HepG2 (cell line): ENCODE measurements at regions not wholly inside any gene's neighbourhood (a gene's known extent, or its start where the extent isn't known, plus 50 kb on each side); places are given as distances from the start of the nearest gene placed in this dataset.
A peak's percentile ranks its signal among the peaks of the same experiment; 100 is the strongest.

Experiments used
- ATAC-seq: fragments of 200-7000 bp; cut with Tn5 transposase; 3 replicates; pipeline ENCODE4 v1.9.1; 2020; ENCODE audit warnings: mild to moderate bottlenecking, moderate library complexity
- BruUV-seq: library from RNA; stranded (reverse); fragments of 400-500 nt; replicated peaks from 2 replicates; lab custom pipeline; 2021; lab: Mats Ljungman, UMichigan
- CTCF ChIA-PET: fragments of 300-600 bp; formaldehyde crosslinking; extraction: SDS; loops from one replicate; lab custom pipeline; 2021; ENCODE audit warnings: low total read pairs, inconsistent platforms, low intra/inter-chr PET ratio; lab: Yijun Ruan, JAX
- POLR2A ChIA-PET: fragments of 350-600 bp; sonication (Branson Sonifier 250); formaldehyde crosslinking; loops from one replicate; lab custom pipeline; 2020; ENCODE audit warnings: antibody characterized with exemption, inconsistent platforms; lab: Yijun Ruan, JAX
- DNase-seq: peaks from one replicate; pipeline ENCODE4 v3.0.0-alpha.2; 2015; ENCODE audit warnings: low spot score
- FAIRE-seq: peaks from 3 replicates; lab custom pipeline; 2011; peaks lifted over from hg19 to GRCh38; lab: Jason Lieb, UNC
- H2AFZ ChIP-seq: one replicate; pipeline ENCODE4 v1.6.1; 2011; ENCODE audit warnings: low read length, inconsistent platforms
- H3K27ac ChIP-seq: fragments of 300-600 bp; 3 replicates; pipeline ENCODE4 v1.8.0; 2011; ENCODE audit warnings: mixed run types, mild to moderate bottlenecking, mixed read lengths, low read length, inconsistent platforms; ENCODE audit not compliant: insufficient read depth; ENCODE audit errors: extremely low read length
- H3K27me3 ChIP-seq, 2 experiments: fragments of 200-600 bp in 1 of 2; 2 replicates in 1 of 2; 3 replicates in 1 of 2; pipeline versions ENCODE4 v1.6.0 to v1.8.0; 2011; ENCODE audit warnings: low read length in 2 of 2, mild to moderate bottlenecking in 2 of 2, moderate library complexity in 2 of 2, inconsistent platforms in 1 of 2; ENCODE audit not compliant: insufficient read depth in 2 of 2, control insufficient read depth in 1 of 2
- H3K36me3 ChIP-seq, 2 experiments: fragments of 200-600 bp in 1 of 2; replicated peaks in 1 of 2; 2 replicates in 1 of 2; 3 replicates in 1 of 2; pipeline versions ENCODE4 v1.5.1 to v1.8.0; 2011; ENCODE audit warnings: low read length in 2 of 2, inconsistent platforms in 1 of 2; ENCODE audit not compliant: insufficient read depth in 2 of 2, control insufficient read depth in 1 of 2
- H3K4me1 ChIP-seq: 2 replicates; pipeline ENCODE4 v1.5.1; 2012; ENCODE audit warnings: low read length, inconsistent platforms; ENCODE audit not compliant: insufficient read depth
- H3K4me2 ChIP-seq: 2 replicates; pipeline ENCODE4 v1.6.0; 2011; ENCODE audit warnings: low read depth, low read length, inconsistent platforms
- H3K4me3 ChIP-seq, 3 experiments: fragments of 200-600 bp in 1 of 3; sonication (generic), shearing (Covaris generic) in 1 of 3; replicated peaks in 1 of 3; 2 replicates each; pipeline ENCODE4 v1.5.1; 2011 to 2016; ENCODE audit warnings: low read length in 3 of 3, inconsistent platforms in 2 of 3, low read depth in 2 of 3, mild to moderate bottlenecking in 2 of 3, control low read depth in 1 of 3, mixed read lengths in 1 of 3; ENCODE audit not compliant: insufficient read depth in 1 of 3
- H3K79me2 ChIP-seq: one replicate; pipeline ENCODE4 v1.6.1; 2011; ENCODE audit warnings: low read length, inconsistent platforms; ENCODE audit not compliant: insufficient read depth
- H3K9ac ChIP-seq: 2 replicates; pipeline ENCODE4 v1.6.0; 2011; ENCODE audit warnings: mild to moderate bottlenecking, low read depth, low read length, inconsistent platforms; ENCODE audit not compliant: insufficient read depth
- H3K9me3 ChIP-seq: 2 replicates; pipeline ENCODE4 v1.5.1; 2012; ENCODE audit warnings: mild to moderate bottlenecking, low read length
- H4K20me1 ChIP-seq: 2 replicates; pipeline ENCODE4 v1.6.0; 2011; ENCODE audit warnings: inconsistent platforms, mild to moderate bottlenecking, low read length, moderate library complexity; ENCODE audit not compliant: insufficient read depth
- BCL6 ChIP-seq: IDR thresholded peaks from 2 replicates; pipeline ENCODE4 v1.6.1; 2016; ENCODE audit warnings: missing genetic modification reagents, missing compliant biosample characterization
- CBX1 ChIP-seq: IDR thresholded peaks from one replicate; pipeline ENCODE4 v1.6.1; 2016; ENCODE audit warnings: antibody characterized with exemption, low read depth
- CEBPB ChIP-seq: IDR thresholded peaks from 2 replicates; pipeline ENCODE4 v1.6.1; 2011; ENCODE audit warnings: low read depth, low read length, improper control_type of control experiment, borderline replicate concordance
- CREM ChIP-seq, 2 experiments: sonication (generic) in 1 of 2; formaldehyde crosslinking in 1 of 2; IDR thresholded peaks; 2 replicates each; pipeline versions ENCODE4 v1.4.0 to v1.6.1; 2016 to 2020; ENCODE audit warnings: antibody characterized with exemption in 1 of 2, mild to moderate bottlenecking in 1 of 2, missing genetic modification reagents in 1 of 2
- DPF2 ChIP-seq: sonication (generic); formaldehyde crosslinking; IDR thresholded peaks from 2 replicates; pipeline ENCODE4 v1.4.0; 2020; ENCODE audit warnings: mild to moderate bottlenecking, low read depth, missing genetic modification reagents, borderline replicate concordance
- GABPA ChIP-seq, 2 experiments: IDR thresholded peaks; 2 replicates each; pipeline ENCODE4 v1.6.1; 2011 to 2016; ENCODE audit warnings: low read depth in 2 of 2, low read length in 1 of 2, missing biosample characterization in 1 of 2, missing genetic modification characterization in 1 of 2
- HNF4A ChIP-seq: sonication (generic); formaldehyde crosslinking; IDR thresholded peaks from 2 replicates; pipeline ENCODE4 v1.4.0; 2020; ENCODE audit warnings: missing genetic modification reagents
- LCORL ChIP-seq, 2 experiments: fragments of 450-650 bp in 1 of 2; sonication (generic) in 1 of 2; formaldehyde crosslinking in 1 of 2; IDR thresholded peaks; 2 replicates each; pipeline versions ENCODE4 v1.5.0 to v1.6.1; 2017 to 2020; ENCODE audit warnings: antibody characterized with exemption in 1 of 2, missing genetic modification reagents in 1 of 2
- NFATC3 ChIP-seq: sonication (generic); formaldehyde crosslinking; IDR thresholded peaks from 2 replicates; pipeline ENCODE4 v1.5.1; 2020; ENCODE audit warnings: mild to moderate bottlenecking, missing genetic modification reagents
- SP140L ChIP-seq: sonication (generic); formaldehyde crosslinking; IDR thresholded peaks from 2 replicates; pipeline ENCODE4 v1.4.0; 2020; ENCODE audit warnings: missing genetic modification reagents, borderline replicate concordance
- TSC22D2 ChIP-seq: sonication (generic); formaldehyde crosslinking; IDR thresholded peaks from 2 replicates; pipeline ENCODE4 v1.5.1; 2020; ENCODE audit warnings: missing genetic modification reagents, mild to moderate bottlenecking, borderline replicate concordance
- U2AF1 ChIP-seq: fragments of 200-400 bp; formaldehyde crosslinking; optimal IDR thresholded peaks from 2 replicates; pipeline ENCODE3; 2017; ENCODE audit warnings: mild to moderate bottlenecking, low read depth, low read length
- ZBTB26 ChIP-seq: IDR thresholded peaks from 2 replicates; pipeline ENCODE4 v1.6.1; 2016; ENCODE audit warnings: missing compliant biosample characterization, missing genetic modification reagents, borderline replicate concordance
- ZBTB3 ChIP-seq: sonication (generic); formaldehyde crosslinking; IDR thresholded peaks from 2 replicates; pipeline ENCODE4 v1.4.0; 2020; ENCODE audit warnings: low read depth, mild to moderate bottlenecking, moderate library complexity, missing genetic modification reagents, borderline replicate concordance
- ZFYVE20 ChIP-seq: sonication (generic); formaldehyde crosslinking; IDR thresholded peaks from 2 replicates; pipeline ENCODE4 v1.8.0; 2023; ENCODE audit warnings: low read depth, mild to moderate bottlenecking, moderate library complexity, missing genetic modification reagents, borderline replicate concordance
- ZIK1 ChIP-seq: sonication (generic); formaldehyde crosslinking; IDR thresholded peaks from 2 replicates; pipeline ENCODE4 v1.5.0; 2020; ENCODE audit warnings: mild to moderate bottlenecking, low read depth, missing genetic modification reagents, borderline replicate concordance
- ZMAT5 ChIP-seq: sonication (generic); formaldehyde crosslinking; IDR thresholded peaks from 2 replicates; pipeline ENCODE4 v1.5.0; 2020; ENCODE audit warnings: mild to moderate bottlenecking, low read depth, missing genetic modification reagents, borderline replicate concordance
- ZNF121 ChIP-seq: sonication (generic); formaldehyde crosslinking; IDR thresholded peaks from 2 replicates; pipeline ENCODE4 v1.5.0; 2020; ENCODE audit warnings: mild to moderate bottlenecking, missing genetic modification reagents
- ZNF282 ChIP-seq: fragments of 450-650 bp; IDR thresholded peaks from 2 replicates; pipeline ENCODE4 v1.6.1; 2018; ENCODE audit not compliant: partially characterized antibody
- ZNF451 ChIP-seq: sonication (generic); formaldehyde crosslinking; IDR thresholded peaks from 2 replicates; pipeline ENCODE4 v1.5.0; 2020; ENCODE audit warnings: mild to moderate bottlenecking, missing genetic modification reagents
- ZNF547 ChIP-seq: sonication (generic); formaldehyde crosslinking; IDR thresholded peaks from 2 replicates; pipeline ENCODE4 v1.5.1; 2020; ENCODE audit warnings: mild to moderate bottlenecking, missing genetic modification reagents
- ZNF7 ChIP-seq: IDR thresholded peaks from 2 replicates; pipeline ENCODE4 v1.6.1; 2016; ENCODE audit warnings: missing biosample characterization, missing genetic modification reagents
- ZNF776 ChIP-seq: sonication (generic); formaldehyde crosslinking; IDR thresholded peaks from 2 replicates; pipeline ENCODE4 v1.4.0; 2020; ENCODE audit warnings: mild to moderate bottlenecking, missing genetic modification reagents
- WGBS: methylation state at CpG from one replicate; pipeline ENCODE4 v1.1.6; 2017; ENCODE audit warnings: low lambda C conversion rate; 5-methylcytosine and 5-hydroxymethylcytosine counted together
- in situ Hi-C: cut with HindIII; loops from 2 replicates; pipeline ENCODE4 v1.10.0; 2017; ENCODE audit warnings: low pct_unique_long_range_greater_than_20kb; ENCODE audit not compliant: extremely low pct_ligation_motif_present
- intact Hi-C: fragments of 100-400 bp; cut with micrococcal nuclease; formaldehyde crosslinking; loops from one replicate; pipeline ENCODE4 v1.10.0; 2022; ENCODE audit not compliant: unreplicated experiment

GRCh38 chr5:67815455-67816391 lies 399.8 kb upstream of the PIK3R1 start:
- peaks cover 29% of the 10 kb centered on the region for H3K4me1 ChIP-seq
- H2AFZ ChIP-seq = no peak overlapping the region
- H3K4me3 ChIP-seq = peak overlapping the region in 2 of 3 experiments; percentile 4 to 25; a peak in 3 of 6 replicates
- ATAC-seq (peak; percentile 95), FAIRE-seq (peak; percentile 70), DNase-seq (peak; percentile 81)
- H3K4me2 ChIP-seq = peak overlapping the region; percentile 65
- 0 out of 2 replicates have a peak overlapping the region, but pooled peaks have one; percentile 17 for H3K9ac ChIP-seq
- H3K9me3 ChIP-seq = no peaks in the 10 kb centered on the region
- H3K36me3 ChIP-seq = no peaks in the 10 kb centered on the region
- H3K27ac ChIP-seq = peak overlapping the region; percentile 62
- intact Hi-C loops = loop anchor here (5.0 kb wide), 1 partner anchor 43 kb away; no protein-coding TSS in a partner anchor
- WGBS = 18% methylated on average over 9 of the region's 10 CpGs
- no peaks in the 10 kb centered on the region for H3K79me2 ChIP-seq
- no peaks in the 10 kb centered on the region for H4K20me1 ChIP-seq
- CTCF ChIA-PET = no interaction called here
- no peaks in the 10 kb centered on the region for H3K27me3 ChIP-seq
- no TSS peak for BruUV-seq
- in situ Hi-C loops = no loop called here
- POLR2A ChIA-PET = interaction anchor here (0.6 kb wide), 1 partner anchor 46 kb away, joined by 3 read pairs; no protein-coding TSS in a partner anchor
- no peak for TF ChIP-seq ZNF7 (CRISPR knock-in tag)
- TF ChIP-seq ZNF282 = no peak
- no peak for TF ChIP-seq ZNF547 (CRISPR knock-in tag)
- no peak for TF ChIP-seq ZFYVE20
- no peak for TF ChIP-seq LCORL (IDR thresholded peaks at IDR 0.05)
- peak; percentile 67 for TF ChIP-seq LCORL (CRISPR knock-in tag; IDR thresholded peaks at IDR 0.05)
- TF ChIP-seq ZIK1 (CRISPR knock-in tag) = no peak
- no peak for TF ChIP-seq U2AF1
- TF ChIP-seq TSC22D2 (CRISPR knock-in tag) = no peak
- TF ChIP-seq SP140L (CRISPR knock-in tag) = peak; percentile 82; the same call in 1 of the 2 replicates
- TF ChIP-seq BCL6 (CRISPR knock-in tag) = peak; percentile 66
- TF ChIP-seq ZBTB3 (CRISPR knock-in tag) = no peak
- no peak for TF ChIP-seq ZNF121
- TF ChIP-seq ZNF776 = no peak
- no peak for TF ChIP-seq ZMAT5 (CRISPR knock-in tag)
- TF ChIP-seq CREM (IDR thresholded peaks at IDR 0.05) = peak; percentile 76
- TF ChIP-seq CREM (CRISPR knock-in tag; IDR thresholded peaks at IDR 0.05) = no peak
- no peak for TF ChIP-seq NFATC3 (CRISPR knock-in tag)
- no peak for TF ChIP-seq GABPA (IDR thresholded peaks at IDR 0.05; ENCODE audit: low read depth, low read length)
- TF ChIP-seq GABPA (CRISPR knock-in tag; IDR thresholded peaks at IDR 0.05; ENCODE audit: low read depth) = no peak
- TF ChIP-seq DPF2 = peak; percentile 48; the same call in 1 of the 2 replicates
- no peak for TF ChIP-seq ZBTB26 (CRISPR knock-in tag)
- TF ChIP-seq ZNF451 = no peak
- no peak for TF ChIP-seq CBX1
- TF ChIP-seq HNF4A (CRISPR knock-in tag) = peak; percentile 61
- TF ChIP-seq CEBPB = peak; percentile 87
